Uterus (tissue), 2 donors: ENCODE measurements at regions not wholly inside any gene's neighbourhood (a gene's known extent, or its start where the extent isn't known, plus 50 kb on each side); places are given as distances from the start of the nearest gene placed in this dataset.

Source experiments
- POLR2A ChIP-seq, 2 donors: fragments of 450-650 bp; IDR thresholded peaks; one replicate each; pipeline ENCODE4 v1.6.1; 2016; ENCODE audit warnings: antibody characterized with exemption in 2 of 2, mild to moderate bottlenecking in 1 of 2, moderate library complexity in 1 of 2
- TF ChIP-seq, protein P1 (sequence below), 4 experiments: fragments of 200-600 bp in 2 of 4; fragments of 450-650 bp in 2 of 4; sonication (generic) in 2 of 4; IDR thresholded peaks; one replicate each; pipeline ENCODE4 v1.5.1; 2016 to 2019; ENCODE audit warnings: antibody characterized with exemption in 4 of 4, mild to moderate bottlenecking in 2 of 4, moderate library complexity in 1 of 4

DNA sequence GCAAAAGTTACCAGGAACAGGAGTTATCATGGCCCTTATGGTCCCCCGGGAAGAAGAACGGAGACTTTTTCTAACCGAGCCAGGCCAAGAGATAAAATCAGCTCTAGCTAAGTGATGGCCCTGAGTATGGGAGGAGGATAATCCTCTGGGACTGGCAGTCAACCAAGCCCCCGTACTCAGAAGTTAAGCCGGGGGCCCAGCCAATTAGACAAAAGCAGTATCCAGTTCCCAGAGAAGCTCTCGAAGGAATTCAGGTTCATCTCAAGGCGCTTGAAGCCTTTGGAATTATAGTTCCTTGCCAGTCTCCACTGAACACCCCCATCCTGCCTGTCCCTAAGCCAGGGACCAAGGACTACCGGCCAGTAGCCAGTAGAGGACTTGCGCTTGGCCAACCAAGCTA lies 365.3 kb upstream of the TCF4 start:
- TF ChIP-seq, protein P1, sequence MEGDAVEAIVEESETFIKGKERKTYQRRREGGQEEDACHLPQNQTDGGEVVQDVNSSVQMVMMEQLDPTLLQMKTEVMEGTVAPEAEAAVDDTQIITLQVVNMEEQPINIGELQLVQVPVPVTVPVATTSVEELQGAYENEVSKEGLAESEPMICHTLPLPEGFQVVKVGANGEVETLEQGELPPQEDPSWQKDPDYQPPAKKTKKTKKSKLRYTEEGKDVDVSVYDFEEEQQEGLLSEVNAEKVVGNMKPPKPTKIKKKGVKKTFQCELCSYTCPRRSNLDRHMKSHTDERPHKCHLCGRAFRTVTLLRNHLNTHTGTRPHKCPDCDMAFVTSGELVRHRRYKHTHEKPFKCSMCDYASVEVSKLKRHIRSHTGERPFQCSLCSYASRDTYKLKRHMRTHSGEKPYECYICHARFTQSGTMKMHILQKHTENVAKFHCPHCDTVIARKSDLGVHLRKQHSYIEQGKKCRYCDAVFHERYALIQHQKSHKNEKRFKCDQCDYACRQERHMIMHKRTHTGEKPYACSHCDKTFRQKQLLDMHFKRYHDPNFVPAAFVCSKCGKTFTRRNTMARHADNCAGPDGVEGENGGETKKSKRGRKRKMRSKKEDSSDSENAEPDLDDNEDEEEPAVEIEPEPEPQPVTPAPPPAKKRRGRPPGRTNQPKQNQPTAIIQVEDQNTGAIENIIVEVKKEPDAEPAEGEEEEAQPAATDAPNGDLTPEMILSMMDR (IDR thresholded peaks at IDR 0.05), result no peak
- TF ChIP-seq POLR2A (IDR thresholded peaks at IDR 0.05), result no peak
